Astrocyte (in vitro differentiated cells and primary cell): ENCODE measurements at regions not wholly inside any gene's neighbourhood (a gene's known extent, or its start where the extent isn't known, plus 50 kb on each side); places are given as distances from the start of the nearest gene placed in this dataset.

ENCODE experiments used
- DNase-seq: peaks from one replicate; pipeline ENCODE4 v3.0.0-alpha.2; 2010; ENCODE audit warnings: low read depth
- FAIRE-seq: peaks from 2 replicates; lab custom pipeline; 2011; peaks lifted over from hg19 to GRCh38; lab: Jason Lieb, UNC
- H2AFZ ChIP-seq: 2 replicates; pipeline ENCODE4 v1.6.0; 2012; ENCODE audit warnings: low read depth, low read length, inconsistent platforms
- H3K27ac ChIP-seq: 2 replicates; pipeline ENCODE4 v1.5.1; 2011; ENCODE audit warnings: low read depth, low read length, inconsistent platforms
- H3K27me3 ChIP-seq: 2 replicates; pipeline ENCODE4 v1.6.0; 2011; ENCODE audit warnings: low read length, inconsistent platforms; ENCODE audit not compliant: insufficient read depth
- H3K36me3 ChIP-seq: 2 replicates; pipeline ENCODE4 v1.5.1; 2011; ENCODE audit warnings: low read length, inconsistent platforms; ENCODE audit not compliant: insufficient read depth
- H3K4me1 ChIP-seq: 2 replicates; pipeline ENCODE4 v1.5.1; 2011; ENCODE audit warnings: low read length, inconsistent platforms; ENCODE audit not compliant: insufficient read depth
- H3K4me2 ChIP-seq: 2 replicates; pipeline ENCODE4 v1.6.0; 2012; ENCODE audit warnings: low read length, inconsistent platforms
- H3K4me3 ChIP-seq: 2 replicates; pipeline ENCODE4 v1.5.1; 2011; ENCODE audit warnings: low read depth, mild to moderate bottlenecking, low read length, inconsistent platforms; ENCODE audit not compliant: insufficient read depth
- H3K79me2 ChIP-seq: 2 replicates; pipeline ENCODE4 v1.6.0; 2012; ENCODE audit warnings: mild to moderate bottlenecking, low read length, inconsistent platforms; ENCODE audit not compliant: insufficient read depth
- H3K9ac ChIP-seq: 2 replicates; pipeline ENCODE4 v1.6.0; 2012; ENCODE audit warnings: mild to moderate bottlenecking, low read length, inconsistent platforms
- H3K9me3 ChIP-seq: 2 replicates; pipeline ENCODE4 v1.5.1; 2012; ENCODE audit warnings: low read depth, mild to moderate bottlenecking, low read length, inconsistent platforms; ENCODE audit not compliant: insufficient read depth
- H4K20me1 ChIP-seq: 2 replicates; pipeline ENCODE4 v1.6.0; 2012; ENCODE audit warnings: low read length, inconsistent platforms; ENCODE audit not compliant: insufficient read depth
- H3K27ac Mint-ChIP-seq: one replicate; pipeline ENCODE4 v1.8.0; 2021; ENCODE audit warnings: mild to moderate bottlenecking, mixed read lengths; ENCODE audit not compliant: unreplicated experiment
- H3K27me3 Mint-ChIP-seq: one replicate; pipeline ENCODE4 v1.8.0; 2021; ENCODE audit warnings: low read depth, mixed read lengths; ENCODE audit not compliant: unreplicated experiment
- H3K36me3 Mint-ChIP-seq: one replicate; pipeline ENCODE4 v1.8.0; 2021; ENCODE audit warnings: low read depth, mixed read lengths; ENCODE audit not compliant: unreplicated experiment
- H3K4me1 Mint-ChIP-seq: one replicate; pipeline ENCODE4 v1.8.0; 2021; ENCODE audit warnings: low read depth, mixed read lengths; ENCODE audit not compliant: unreplicated experiment
- H3K4me3 Mint-ChIP-seq: one replicate; pipeline ENCODE4 v1.8.0; 2021; ENCODE audit warnings: mild to moderate bottlenecking, moderate library complexity, mixed read lengths; ENCODE audit not compliant: unreplicated experiment
- H3K9me3 Mint-ChIP-seq: one replicate; pipeline ENCODE4 v1.8.0; 2021; ENCODE audit warnings: mild to moderate bottlenecking, mixed read lengths; ENCODE audit not compliant: unreplicated experiment
- EZH2 ChIP-seq: IDR thresholded peaks from 2 replicates; pipeline ENCODE4 v1.6.1; 2012; ENCODE audit warnings: mild to moderate bottlenecking, low read length, inconsistent platforms; ENCODE audit not compliant: insufficient read depth
- TF ChIP-seq, protein P1 (sequence below): IDR thresholded peaks from 2 replicates; pipeline ENCODE4 v1.5.1; 2011; ENCODE audit warnings: low read depth, mild to moderate bottlenecking, inconsistent platforms, low read length, moderate library complexity; ENCODE audit not compliant: insufficient read depth

DNA sequence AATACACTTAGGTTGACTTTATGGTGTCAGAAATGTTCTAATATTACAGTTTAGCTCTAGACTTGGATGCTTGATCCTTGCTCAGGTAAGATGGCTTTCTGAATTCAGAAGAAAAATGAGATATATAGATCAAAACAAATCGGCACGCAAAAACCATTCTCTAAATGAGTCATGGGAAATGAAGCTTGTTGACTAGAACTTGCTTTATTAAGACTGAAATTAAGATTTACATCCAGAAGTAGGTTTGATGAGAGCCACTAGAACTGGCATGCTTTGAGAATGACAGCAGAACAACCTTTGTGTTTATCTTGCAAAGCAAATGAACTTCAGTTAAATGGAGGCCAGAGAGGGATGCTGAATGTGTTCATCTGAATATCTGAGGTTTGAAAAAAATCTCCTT lies 304.9 kb upstream of the KLF3 start:
- no peaks in the 10 kb centered on the region for H3K79me2 ChIP-seq
- Mint-ChIP-seq H3K36me3 (no peaks in the 10 kb centered on the region), H3K4me1 (no peaks in the 10 kb centered on the region), H3K27ac (no peak overlapping the region), H3K27me3 (no peaks in the 10 kb centered on the region), H3K9me3 (peaks cover 8% of the 10 kb centered on the region), H3K4me3 (no peak overlapping the region)
- no peaks in the 10 kb centered on the region for H3K9me3 ChIP-seq
- H3K4me3 ChIP-seq = no peak overlapping the region
- no peak for DNase-seq
- no peaks in the 10 kb centered on the region for H4K20me1 ChIP-seq
- H3K4me2 ChIP-seq = no peak overlapping the region
- H3K4me1 ChIP-seq = no peaks in the 10 kb centered on the region
- H2AFZ ChIP-seq = no peak overlapping the region
- no peak overlapping the region for H3K9ac ChIP-seq
- TF ChIP-seq, protein P1, sequence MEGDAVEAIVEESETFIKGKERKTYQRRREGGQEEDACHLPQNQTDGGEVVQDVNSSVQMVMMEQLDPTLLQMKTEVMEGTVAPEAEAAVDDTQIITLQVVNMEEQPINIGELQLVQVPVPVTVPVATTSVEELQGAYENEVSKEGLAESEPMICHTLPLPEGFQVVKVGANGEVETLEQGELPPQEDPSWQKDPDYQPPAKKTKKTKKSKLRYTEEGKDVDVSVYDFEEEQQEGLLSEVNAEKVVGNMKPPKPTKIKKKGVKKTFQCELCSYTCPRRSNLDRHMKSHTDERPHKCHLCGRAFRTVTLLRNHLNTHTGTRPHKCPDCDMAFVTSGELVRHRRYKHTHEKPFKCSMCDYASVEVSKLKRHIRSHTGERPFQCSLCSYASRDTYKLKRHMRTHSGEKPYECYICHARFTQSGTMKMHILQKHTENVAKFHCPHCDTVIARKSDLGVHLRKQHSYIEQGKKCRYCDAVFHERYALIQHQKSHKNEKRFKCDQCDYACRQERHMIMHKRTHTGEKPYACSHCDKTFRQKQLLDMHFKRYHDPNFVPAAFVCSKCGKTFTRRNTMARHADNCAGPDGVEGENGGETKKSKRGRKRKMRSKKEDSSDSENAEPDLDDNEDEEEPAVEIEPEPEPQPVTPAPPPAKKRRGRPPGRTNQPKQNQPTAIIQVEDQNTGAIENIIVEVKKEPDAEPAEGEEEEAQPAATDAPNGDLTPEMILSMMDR = no peak
- no peak for TF ChIP-seq EZH2
- H3K27me3 ChIP-seq = no peaks in the 10 kb centered on the region
- no peaks in the 10 kb centered on the region for H3K36me3 ChIP-seq
- H3K27ac ChIP-seq = no peak overlapping the region
- FAIRE-seq = no peak

DNA sequence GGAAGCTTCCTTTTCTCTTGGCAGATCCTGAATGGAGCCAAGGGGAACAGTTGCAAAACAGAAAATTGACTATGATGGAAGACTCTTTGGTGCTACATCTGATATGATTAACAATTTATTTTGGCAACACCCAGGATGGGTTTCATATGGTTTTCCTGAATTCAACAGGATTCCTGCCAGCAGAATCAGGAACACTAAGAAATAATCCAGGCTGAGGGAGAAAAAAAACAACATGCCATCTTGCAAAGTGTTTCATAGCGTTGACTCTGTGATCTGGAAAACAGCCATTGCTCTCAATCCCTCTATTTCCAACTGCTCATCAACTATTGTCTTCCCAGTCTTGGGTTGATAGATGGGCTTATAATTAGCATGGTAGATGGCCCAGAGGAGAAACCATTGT lies 303.8 kb upstream of the KLF3 start:
- Histone ChIP-seq H3K36me3 (no peaks in the 10 kb centered on the region), H3K27me3 (no peaks in the 10 kb centered on the region), H3K9me3 (no peaks in the 10 kb centered on the region), H3K4me1 (no peaks in the 10 kb centered on the region), H3K79me2 (no peaks in the 10 kb centered on the region), H4K20me1 (no peaks in the 10 kb centered on the region), H3K27ac (no peak overlapping the region), H3K4me2 (no peak overlapping the region), H3K9ac (no peak overlapping the region), H3K4me3 (no peak overlapping the region), H2AFZ (no peak overlapping the region)
- no peak for TF ChIP-seq EZH2
- TF ChIP-seq, protein P1 = no peak
- DNase-seq (peak; percentile 17), FAIRE-seq (no peak)
- Mint-ChIP-seq H3K27me3 (no peaks in the 10 kb centered on the region), H3K4me1 (no peaks in the 10 kb centered on the region), H3K36me3 (no peaks in the 10 kb centered on the region), H3K9me3 (no peaks in the 10 kb centered on the region), H3K27ac (no peak overlapping the region), H3K4me3 (no peak overlapping the region)

DNA sequence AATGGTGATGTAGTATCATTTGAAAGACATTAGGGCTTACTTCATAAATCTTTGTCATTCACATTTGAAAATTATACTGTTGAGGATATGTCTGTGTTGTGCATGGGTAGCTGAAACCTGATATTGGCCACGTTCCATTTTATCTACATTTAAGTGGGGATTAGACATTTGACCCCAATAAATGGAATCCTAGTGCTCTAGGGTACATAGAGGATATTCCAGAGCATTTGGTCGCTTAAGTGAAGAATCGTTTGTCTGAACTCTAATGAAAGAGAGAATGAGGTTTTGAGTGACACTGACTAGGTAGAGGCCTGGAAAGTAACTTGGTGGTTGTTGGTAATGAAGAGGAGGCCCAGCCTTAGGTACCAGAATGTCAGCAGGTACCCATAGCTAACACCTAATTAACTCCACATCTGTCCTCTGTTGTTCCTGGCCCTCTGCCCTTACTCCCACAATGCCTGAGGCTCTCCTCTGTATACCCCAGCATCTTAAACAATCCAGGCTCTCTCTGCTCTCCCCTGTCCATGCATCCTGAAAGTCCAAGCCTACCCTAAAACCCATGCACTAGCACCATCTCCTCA lies 299.5 kb upstream of the KLF3 start:
- H3K36me3 ChIP-seq = no peaks in the 10 kb centered on the region
- H4K20me1 ChIP-seq = no peaks in the 10 kb centered on the region
- Mint-ChIP-seq H3K27me3 (no peaks in the 10 kb centered on the region), H3K9me3 (peaks cover 2% of the 10 kb centered on the region), H3K36me3 (no peaks in the 10 kb centered on the region), H3K4me3 (no peak overlapping the region), H3K4me1 (peaks cover 14% of the 10 kb centered on the region), H3K27ac (no peak overlapping the region)
- H2AFZ ChIP-seq = no peak overlapping the region
- H3K9me3 ChIP-seq = no peaks in the 10 kb centered on the region
- no peaks in the 10 kb centered on the region for H3K27me3 ChIP-seq
- H3K4me3 ChIP-seq = no peak overlapping the region
- no peaks in the 10 kb centered on the region for H3K79me2 ChIP-seq
- no peak overlapping the region for H3K27ac ChIP-seq
- H3K9ac ChIP-seq = no peak overlapping the region
- FAIRE-seq (peak; percentile 17), DNase-seq (no peak)
- no peak overlapping the region for H3K4me2 ChIP-seq
- H3K4me1 ChIP-seq = peaks cover 15% of the 10 kb centered on the region
- TF ChIP-seq EZH2 = no peak
